Lower lobe of right lung (tissue), 2 donors: ENCODE measurements at regions not wholly inside any gene's neighbourhood (a gene's known extent, or its start where the extent isn't known, plus 50 kb on each side); places are given as distances from the start of the nearest gene placed in this dataset.
"Not testable (repeated sequence)": the region's sequence is repeated elsewhere in the genome, so short reads cannot be mapped to it uniquely, and the experiment has no call there.

Experiments used
- ATAC-seq, 2 donors: fragments of 200-7000 bp; cut with Tn5 transposase; one replicate each; pipeline ENCODE4 v1.9.1; 2020 to 2022; ENCODE audit warnings: mild to moderate bottlenecking in 2 of 2, moderate library complexity in 2 of 2
- DNase-seq: peaks from one replicate; pipeline ENCODE4 v3.0.0-alpha.2; 2020
- H3K27ac ChIP-seq: fragments of 200-600 bp; one replicate; pipeline ENCODE4 v1.8.0; 2022
- H3K27me3 ChIP-seq: fragments of 200-600 bp; one replicate; pipeline ENCODE4 v1.8.0; 2022; ENCODE audit warnings: low read depth
- H3K36me3 ChIP-seq: fragments of 200-600 bp; one replicate; pipeline ENCODE4 v1.8.0; 2022; ENCODE audit warnings: mild to moderate bottlenecking
- H3K4me1 ChIP-seq: fragments of 200-600 bp; one replicate; pipeline ENCODE4 v1.8.0; 2022
- H3K4me3 ChIP-seq: fragments of 200-600 bp; one replicate; pipeline ENCODE4 v1.8.0; 2022; ENCODE audit warnings: mild to moderate bottlenecking
- H3K9me3 ChIP-seq: fragments of 200-600 bp; one replicate; pipeline ENCODE4 v1.8.0; 2022
- CTCF ChIP-seq: fragments of 200-600 bp; IDR thresholded peaks from one replicate; pipeline ENCODE4 v1.8.0; 2022; ENCODE audit warnings: antibody characterized with exemption, mild to moderate bottlenecking
- intact Hi-C: fragments of 100-400 bp; cut with DNase I; formaldehyde crosslinking; loops from one replicate; pipeline ENCODE4 v1.11.0; 2022
- donor health status: DM: no; HTN: yes; CAD: no; lungs with severe emphysema.

- intact Hi-C loops = no loop called here
- ATAC-seq (peak; percentile 34 to 44), DNase-seq (no peak)
- Histone ChIP-seq H3K36me3 (no peaks in the 10 kb centered on the region), H3K4me3 (no peak overlapping the region), H3K27me3 (no peaks in the 10 kb centered on the region), H3K9me3 (no peaks in the 10 kb centered on the region), H3K4me1 (no peaks in the 10 kb centered on the region), H3K27ac (peak overlapping the region; percentile 26)
- TF ChIP-seq CTCF = no peak
Measured at GRCh38 chr9:115466756-115467155, 348.8 kb upstream of the TNC start.

GRCh38 chr9:115469841-115470240 lies 351.9 kb upstream of the TNC start:
- Histone ChIP-seq H3K9me3 (no peaks in the 10 kb centered on the region), H3K4me1 (no peaks in the 10 kb centered on the region), H3K36me3 (no peaks in the 10 kb centered on the region), H3K4me3 (no peak overlapping the region), H3K27me3 (no peaks in the 10 kb centered on the region), H3K27ac (no peak overlapping the region)
- intact Hi-C loops = no loop called here
- ATAC-seq (no peak), DNase-seq (no peak)
- TF ChIP-seq CTCF = no peak

GRCh38 chr9:115473032-115473431 lies 355.1 kb upstream of the TNC start:
- H3K27ac ChIP-seq, H3K36me3 ChIP-seq, H3K4me1 ChIP-seq, ATAC-seq, H3K27me3 ChIP-seq, H3K9me3 ChIP-seq, DNase-seq, H3K4me3 ChIP-seq, intact Hi-C loops: not testable (repeated sequence)

- no peak overlapping the region for H3K4me3 ChIP-seq
- H3K9me3 ChIP-seq = no peaks in the 10 kb centered on the region
- no peaks in the 10 kb centered on the region for H3K27me3 ChIP-seq
- ATAC-seq (no peak), DNase-seq (no peak)
- intact Hi-C loops = no loop called here
- H3K4me1 ChIP-seq = no peaks in the 10 kb centered on the region
- no peaks in the 10 kb centered on the region for H3K36me3 ChIP-seq
- H3K27ac ChIP-seq = no peak overlapping the region
- TF ChIP-seq CTCF = no peak
Measured at GRCh38 chr9:115481769-115482168, 363.8 kb upstream of the TNC start.

GRCh38 chr9:115482747-115483146 lies 364.8 kb upstream of the TNC start:
- H3K36me3 ChIP-seq = no peaks in the 10 kb centered on the region
- DNase-seq (no peak), ATAC-seq (no peak)
- no peak for TF ChIP-seq CTCF
- no peak overlapping the region for H3K27ac ChIP-seq
- no peaks in the 10 kb centered on the region for H3K4me1 ChIP-seq
- H3K9me3 ChIP-seq = no peaks in the 10 kb centered on the region
- intact Hi-C loops = no loop called here
- no peak overlapping the region for H3K4me3 ChIP-seq
- H3K27me3 ChIP-seq = no peaks in the 10 kb centered on the region

GRCh38 chr9:115492869-115493268 lies 374.9 kb upstream of the TNC start:
- no peak for TF ChIP-seq CTCF
- DNase-seq (no peak), ATAC-seq (no peak)
- H3K27me3 ChIP-seq = no peaks in the 10 kb centered on the region
- H3K27ac ChIP-seq = no peak overlapping the region
- no peaks in the 10 kb centered on the region for H3K36me3 ChIP-seq
- intact Hi-C loops = no loop called here
- H3K9me3 ChIP-seq = no peaks in the 10 kb centered on the region
- no peaks in the 10 kb centered on the region for H3K4me1 ChIP-seq
- H3K4me3 ChIP-seq = no peak overlapping the region
